Testis (tissue), 2 donors: ENCODE measurements at regions not wholly inside any gene's neighbourhood (a gene's known extent, or its start where the extent isn't known, plus 50 kb on each side); places are given as distances from the start of the nearest gene placed in this dataset.

Source experiments
- DNase-seq: peaks from one replicate; pipeline ENCODE4 v3.0.0-alpha.2; 2019
- H3K27ac ChIP-seq, 2 donors: fragments of 200-600 bp; sonication (generic); one replicate each; pipeline ENCODE4 v1.5.1; 2019
- H3K27me3 ChIP-seq: fragments of 200-600 bp; sonication (generic); one replicate; pipeline ENCODE4 v1.5.1; 2019
- H3K36me3 ChIP-seq: fragments of 200-600 bp; sonication (generic); one replicate; pipeline ENCODE4 v1.5.1; 2017; ENCODE audit warnings: low read depth; ENCODE audit errors: missing control alignments
- H3K4me1 ChIP-seq: fragments of 200-600 bp; sonication (generic); one replicate; pipeline ENCODE4 v1.5.1; 2019
- H3K4me3 ChIP-seq, 2 donors: fragments of 200-600 bp; sonication (generic); one replicate each; pipeline ENCODE4 v1.5.1; 2017 to 2019
- H3K9me3 ChIP-seq: fragments of 200-600 bp; sonication (generic); one replicate; pipeline ENCODE4 v1.5.1; 2017
- POLR2A ChIP-seq: fragments of 450-650 bp; IDR thresholded peaks from one replicate; pipeline ENCODE4 v1.6.1; 2017; ENCODE audit warnings: antibody characterized with exemption, mild to moderate bottlenecking, moderate library complexity
- WGBS, 2 donors: methylation state at CpG; one replicate each; pipeline ENCODE4 v1.1.5; 2018; 5-methylcytosine and 5-hydroxymethylcytosine counted together
- intact Hi-C: fragments of 100-400 bp; cut with DNase I; formaldehyde crosslinking; loops from one replicate; pipeline ENCODE4 v1.15.1; 2023; ENCODE audit warnings: low total_unique reads
- TF ChIP-seq, protein P1 (sequence below), 3 experiments: fragments of 450-650 bp in 2 of 3; fragments of 200-600 bp in 1 of 3; sonication (generic) in 1 of 3; IDR thresholded peaks; one replicate each; pipeline ENCODE4 v1.5.1; 2016 to 2019; ENCODE audit warnings: antibody characterized with exemption in 3 of 3, mild to moderate bottlenecking in 2 of 3, moderate library complexity in 1 of 3

DNA sequence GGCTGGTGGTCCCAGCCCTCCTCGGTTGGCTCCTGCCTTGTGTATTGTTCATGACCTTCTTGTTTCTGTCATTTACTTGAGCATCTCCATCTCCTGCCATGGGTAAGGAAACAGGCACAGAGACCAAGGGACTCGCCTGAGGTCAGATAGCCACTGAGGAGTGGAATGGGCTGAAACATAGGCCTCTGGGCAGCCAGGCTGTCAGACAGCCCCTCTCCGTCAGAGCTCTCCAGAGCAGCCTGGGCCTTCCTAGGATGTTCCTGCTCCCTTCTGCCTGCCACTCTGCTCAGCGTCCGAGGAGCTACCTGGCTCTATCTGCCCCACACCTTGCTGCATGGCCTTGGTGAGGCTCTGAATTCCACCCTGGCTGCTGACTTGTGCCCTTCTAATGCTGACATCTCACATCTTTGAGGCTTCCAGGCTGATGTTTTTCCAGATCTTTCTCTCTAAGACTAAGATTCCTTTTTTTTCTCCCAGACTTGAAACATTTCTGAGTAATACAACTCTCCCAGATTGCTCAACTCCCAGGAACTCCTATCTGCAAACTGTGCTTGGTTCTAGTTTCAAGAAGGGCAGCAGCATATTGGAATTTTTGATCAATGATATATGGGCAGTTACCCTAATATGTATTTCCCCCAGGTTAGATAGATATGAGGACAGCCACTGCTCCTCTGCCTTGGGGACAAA is 67.7 kb downstream of the MCFD2 start:
- 61 to 65% methylated on average over 5 of the region's 5 CpGs for WGBS, 2 donors
- Histone ChIP-seq H3K27ac (peak overlapping the region; percentile 84 to 89), H3K27me3 (no peaks in the 10 kb centered on the region), H3K4me3 (no peak overlapping the region), H3K36me3 (no peaks in the 10 kb centered on the region), H3K4me1 (peaks cover 55% of the 10 kb centered on the region), H3K9me3 (no peaks in the 10 kb centered on the region)
- no peak for DNase-seq
- intact Hi-C loops, result loop anchor here (5.0 kb wide), 1 partner anchor 36 kb away; no protein-coding TSS in a partner anchor
- TF ChIP-seq, protein P1, sequence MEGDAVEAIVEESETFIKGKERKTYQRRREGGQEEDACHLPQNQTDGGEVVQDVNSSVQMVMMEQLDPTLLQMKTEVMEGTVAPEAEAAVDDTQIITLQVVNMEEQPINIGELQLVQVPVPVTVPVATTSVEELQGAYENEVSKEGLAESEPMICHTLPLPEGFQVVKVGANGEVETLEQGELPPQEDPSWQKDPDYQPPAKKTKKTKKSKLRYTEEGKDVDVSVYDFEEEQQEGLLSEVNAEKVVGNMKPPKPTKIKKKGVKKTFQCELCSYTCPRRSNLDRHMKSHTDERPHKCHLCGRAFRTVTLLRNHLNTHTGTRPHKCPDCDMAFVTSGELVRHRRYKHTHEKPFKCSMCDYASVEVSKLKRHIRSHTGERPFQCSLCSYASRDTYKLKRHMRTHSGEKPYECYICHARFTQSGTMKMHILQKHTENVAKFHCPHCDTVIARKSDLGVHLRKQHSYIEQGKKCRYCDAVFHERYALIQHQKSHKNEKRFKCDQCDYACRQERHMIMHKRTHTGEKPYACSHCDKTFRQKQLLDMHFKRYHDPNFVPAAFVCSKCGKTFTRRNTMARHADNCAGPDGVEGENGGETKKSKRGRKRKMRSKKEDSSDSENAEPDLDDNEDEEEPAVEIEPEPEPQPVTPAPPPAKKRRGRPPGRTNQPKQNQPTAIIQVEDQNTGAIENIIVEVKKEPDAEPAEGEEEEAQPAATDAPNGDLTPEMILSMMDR (IDR thresholded peaks at IDR 0.05), result no peak
- TF ChIP-seq POLR2A, result no peak

DNA sequence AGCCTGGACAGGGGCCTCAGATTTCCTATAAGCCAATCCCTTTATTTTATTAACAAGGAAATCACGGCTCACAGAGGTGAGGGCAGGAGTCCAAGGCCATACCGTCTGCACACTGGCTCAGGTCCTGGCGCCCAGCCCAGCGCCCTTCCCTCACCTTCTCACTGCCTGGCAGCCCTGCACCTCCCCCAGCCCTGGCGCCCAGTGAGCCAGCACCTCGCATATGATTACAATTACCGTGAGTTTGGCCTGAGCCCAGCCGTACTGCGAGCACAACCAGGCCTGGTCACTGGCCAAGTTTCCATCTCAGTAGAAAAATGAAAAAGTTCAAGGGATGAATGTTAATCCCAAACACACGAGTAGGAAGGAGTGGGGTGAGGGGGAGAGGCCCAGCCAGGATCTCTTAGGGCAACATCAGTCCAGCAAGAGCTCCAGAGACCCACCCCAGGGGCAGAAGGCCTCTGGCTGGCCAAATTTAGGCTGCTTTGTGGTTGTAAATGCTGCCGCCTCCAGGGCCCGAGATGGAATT is 68.4 kb downstream of the MCFD2 start:
- no peak for TF ChIP-seq POLR2A
- TF ChIP-seq, protein P1 (IDR thresholded peaks at IDR 0.05), result no peak
- Histone ChIP-seq H3K27me3 (no peaks in the 10 kb centered on the region), H3K4me1 (peaks cover 55% of the 10 kb centered on the region), H3K4me3 (no peak overlapping the region), H3K9me3 (no peaks in the 10 kb centered on the region), H3K27ac (peak overlapping the region; percentile 84 to 89), H3K36me3 (no peaks in the 10 kb centered on the region)
- WGBS, 2 donors, result 27 to 39% methylated on average over 10 to 12 of the region's 12 CpGs
- peak; percentile 95 for DNase-seq
- intact Hi-C loops, result loop anchor here (5.0 kb wide), 1 partner anchor 35 kb away; no protein-coding TSS in a partner anchor

DNA sequence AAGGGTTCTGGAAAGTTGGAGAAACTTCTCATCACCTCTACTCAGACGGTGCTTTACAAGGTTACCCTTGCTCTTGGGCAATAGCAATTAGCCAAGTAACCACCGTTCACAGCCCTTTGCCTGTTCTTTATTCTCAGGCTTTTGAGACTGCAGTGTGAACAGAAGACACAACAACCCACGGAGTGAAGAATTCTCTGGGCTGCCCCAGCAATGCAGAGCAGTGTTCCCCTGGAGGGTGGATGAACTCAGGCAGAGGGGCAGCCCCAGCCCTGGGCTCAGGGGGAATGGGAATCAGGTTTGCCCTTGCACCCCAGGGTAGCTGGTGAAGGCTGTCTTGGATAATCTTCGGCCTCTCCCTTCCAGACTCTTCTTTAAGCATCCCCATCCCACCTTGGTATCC is 69.1 kb downstream of the MCFD2 start:
- WGBS, 2 donors, result 57 to 58% methylated on average over 4 of the region's 4 CpGs
- Histone ChIP-seq H3K27me3 (no peaks in the 10 kb centered on the region), H3K4me3 (no peak overlapping the region), H3K4me1 (peaks cover 55% of the 10 kb centered on the region), H3K27ac (peak overlapping the region; percentile 84 to 89), H3K36me3 (no peaks in the 10 kb centered on the region), H3K9me3 (no peaks in the 10 kb centered on the region)
- intact Hi-C loops, result loop anchor here (5.0 kb wide), 1 partner anchor 34 kb away; no protein-coding TSS in a partner anchor
- no peak for DNase-seq
- TF ChIP-seq, protein P1 (IDR thresholded peaks at IDR 0.05), result no peak
- no peak for TF ChIP-seq POLR2A

DNA sequence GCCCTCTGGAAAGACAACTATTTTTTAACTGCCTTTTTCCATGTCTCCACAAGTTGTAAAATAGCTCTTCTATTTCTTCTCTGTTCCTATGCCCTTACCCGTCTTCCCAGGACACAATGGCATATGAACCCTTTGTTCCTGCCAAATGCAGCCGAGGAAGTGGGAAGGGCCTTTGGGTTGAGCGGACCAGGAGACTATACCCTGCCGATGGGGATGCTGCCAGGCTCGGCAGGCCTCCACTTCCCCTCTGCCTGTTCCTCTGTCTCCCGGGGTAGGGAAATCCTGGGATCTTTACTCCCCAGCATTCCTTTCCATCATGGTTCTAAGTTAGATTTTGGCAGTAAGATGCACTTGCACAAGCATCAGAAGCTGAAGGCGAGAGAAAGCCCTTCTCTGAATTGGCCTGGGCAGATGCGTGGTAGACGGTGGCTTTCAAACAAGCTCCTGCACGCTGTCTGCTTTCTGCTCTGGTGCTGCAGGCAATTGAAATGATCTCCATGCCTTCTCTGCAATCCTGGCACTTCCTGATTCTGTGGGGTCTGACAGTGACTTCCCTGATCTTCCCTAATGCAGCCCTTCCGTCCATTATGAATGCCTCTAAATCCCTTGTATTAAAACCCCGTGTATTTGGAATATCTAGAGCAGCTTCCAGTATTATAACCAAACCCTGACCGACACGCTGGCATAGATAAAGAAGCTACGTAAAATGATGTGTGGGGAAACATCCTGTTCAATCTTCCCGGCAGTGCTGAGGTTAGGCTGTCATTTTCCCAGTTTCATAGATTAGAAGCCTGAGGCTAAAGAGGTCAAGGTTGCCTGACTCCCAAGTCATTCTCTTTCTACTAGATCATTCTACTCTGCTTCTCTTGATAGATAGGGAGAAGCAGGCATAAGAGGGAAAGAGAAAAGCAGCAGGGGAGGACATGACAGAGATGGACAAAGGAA is 69.8 kb downstream of the MCFD2 start:
- TF ChIP-seq POLR2A, result no peak
- TF ChIP-seq, protein P1 (IDR thresholded peaks at IDR 0.05), result no peak
- intact Hi-C loops, result loop anchor here (5.0 kb wide), 1 partner anchor 34 kb away; no protein-coding TSS in a partner anchor
- Histone ChIP-seq H3K36me3 (no peaks in the 10 kb centered on the region), H3K4me3 (no peak overlapping the region), H3K27me3 (no peaks in the 10 kb centered on the region), H3K9me3 (no peaks in the 10 kb centered on the region), H3K4me1 (peaks cover 54% of the 10 kb centered on the region), H3K27ac (peak overlapping the region; percentile 84 to 89)
- DNase-seq, result peak; percentile 37
- WGBS, 2 donors, result 68 to 75% methylated on average over 16 of the region's 16 CpGs
